Activated CD4-positive, alpha-beta T cell treated with anti-CD3 and anti-CD28 coated beads, Interleukin-2, amount 10 ng/mL, durations not matched to agents 7 days and 5 days (primary cell): ENCODE measurements at regions not wholly inside any gene's neighbourhood (a gene's known extent, or its start where the extent isn't known, plus 50 kb on each side); places are given as distances from the start of the nearest gene placed in this dataset.
A peak's percentile ranks its signal among the peaks of the same experiment; 100 is the strongest.
"Not testable (repeated sequence)": the region's sequence is repeated elsewhere in the genome, so short reads cannot be mapped to it uniquely, and the experiment has no call there.

Experiments
- CTCF ChIA-PET: fragments of 350-600 bp; sonication (Branson Sonifier 250); formaldehyde crosslinking; loops from one replicate; lab custom pipeline; 2021; ENCODE audit warnings: antibody characterized with exemption; lab: Charles Lee
- POLR2A ChIA-PET: fragments of 350-600 bp; sonication (Branson Sonifier 250); formaldehyde crosslinking; loops from one replicate; lab custom pipeline; 2021; ENCODE audit warnings: antibody characterized with exemption; lab: Charles Lee
- DNase-seq: peaks from one replicate; pipeline ENCODE4 v3.0.0-alpha.2; 2020
- H3K27ac Mint-ChIP-seq: one replicate; pipeline ENCODE4 v1.8.0; 2021; ENCODE audit warnings: mild to moderate bottlenecking, moderate library complexity, mixed read lengths
- H3K27me3 Mint-ChIP-seq: one replicate; pipeline ENCODE4 v1.8.0; 2021; ENCODE audit warnings: mixed read lengths
- H3K36me3 Mint-ChIP-seq: one replicate; pipeline ENCODE4 v1.8.0; 2021; ENCODE audit warnings: low read depth, mixed read lengths
- H3K4me1 Mint-ChIP-seq: one replicate; pipeline ENCODE4 v1.8.0; 2021; ENCODE audit warnings: mixed read lengths
- H3K4me3 Mint-ChIP-seq: one replicate; pipeline ENCODE4 v1.8.0; 2021; ENCODE audit warnings: mild to moderate bottlenecking, moderate library complexity, mixed read lengths
- H3K9me3 Mint-ChIP-seq: one replicate; pipeline ENCODE4 v1.8.0; 2021; ENCODE audit warnings: mixed read lengths

GRCh38 chr5:21467544-21467943, 1385.6 kb downstream of the CDH12 start:
- CTCF ChIA-PET, H3K9me3 Mint-ChIP-seq, H3K36me3 Mint-ChIP-seq, H3K4me3 Mint-ChIP-seq, H3K4me1 Mint-ChIP-seq, DNase-seq, H3K27ac Mint-ChIP-seq, POLR2A ChIA-PET, H3K27me3 Mint-ChIP-seq: not testable (repeated sequence)

DNA sequence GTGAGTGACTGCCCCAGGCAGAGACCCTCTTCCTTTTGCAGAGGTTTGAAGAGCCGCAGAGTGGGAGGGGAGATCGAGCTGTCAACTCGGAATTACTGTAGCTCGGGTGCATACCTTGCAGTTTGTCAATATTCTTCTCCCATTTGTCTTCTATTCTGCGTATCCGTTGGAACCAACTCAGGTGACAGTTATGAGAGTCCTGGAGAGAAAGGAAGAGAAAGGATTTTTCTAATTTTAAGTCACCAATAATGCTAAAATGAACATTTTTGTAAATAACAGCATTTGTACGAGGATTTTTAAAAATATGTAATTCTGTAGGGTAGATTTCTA, 1393.4 kb downstream of the CDH12 start:
- H3K4me3 Mint-ChIP-seq, result peak overlapping the region; percentile 90
- peak overlapping the region; percentile 89 for H3K27ac Mint-ChIP-seq
- H3K36me3 Mint-ChIP-seq, DNase-seq, POLR2A ChIA-PET, H3K9me3 Mint-ChIP-seq, H3K4me1 Mint-ChIP-seq, H3K27me3 Mint-ChIP-seq: not testable (repeated sequence)
- CTCF ChIA-PET, result interaction anchor here (1.0 to 1.3 kb wide), 2 partner anchors 12 to 354 kb away, joined by 3 to 5 read pairs; no protein-coding TSS in a partner anchor

DNA sequence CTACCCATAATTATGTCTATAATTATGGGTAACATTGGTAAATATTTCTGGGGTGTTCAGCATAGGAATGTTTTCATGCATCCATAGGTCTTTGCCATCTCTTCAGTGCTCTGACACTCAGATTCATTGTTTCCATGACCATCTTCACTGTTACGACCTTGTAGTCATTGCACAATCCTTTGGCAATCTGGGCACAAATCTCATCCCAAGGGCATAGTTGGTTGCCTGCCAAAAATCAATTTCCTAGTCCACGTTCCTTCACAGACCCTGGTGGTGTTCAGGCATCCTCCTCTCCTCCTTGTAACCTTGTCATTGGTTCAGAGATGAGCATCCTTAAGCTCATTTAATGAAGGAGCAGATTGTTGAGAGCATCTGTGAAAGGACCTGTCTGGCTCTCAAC, 1400.7 kb downstream of the CDH12 start:
- H3K36me3 Mint-ChIP-seq, result no peaks in the 10 kb centered on the region
- DNase-seq, result no peak
- peaks cover 5% of the 10 kb centered on the region for H3K27me3 Mint-ChIP-seq
- no peak overlapping the region for H3K27ac Mint-ChIP-seq
- H3K4me3 Mint-ChIP-seq, result no peak overlapping the region
- no peaks in the 10 kb centered on the region for H3K4me1 Mint-ChIP-seq
- no peaks in the 10 kb centered on the region for H3K9me3 Mint-ChIP-seq
- ChIA-PET POLR2A (no interaction called here), CTCF (no interaction called here)

GRCh38 chr5:21432646-21433045, 1420.5 kb downstream of the CDH12 start:
- Mint-ChIP-seq H3K4me1 (no peaks in the 10 kb centered on the region), H3K27me3 (no peaks in the 10 kb centered on the region), H3K36me3 (no peaks in the 10 kb centered on the region), H3K27ac (no peak overlapping the region), H3K4me3 (no peak overlapping the region), H3K9me3 (no peaks in the 10 kb centered on the region)
- POLR2A ChIA-PET, result no interaction called here
- CTCF ChIA-PET, result no interaction called here
- no peak for DNase-seq

DNA sequence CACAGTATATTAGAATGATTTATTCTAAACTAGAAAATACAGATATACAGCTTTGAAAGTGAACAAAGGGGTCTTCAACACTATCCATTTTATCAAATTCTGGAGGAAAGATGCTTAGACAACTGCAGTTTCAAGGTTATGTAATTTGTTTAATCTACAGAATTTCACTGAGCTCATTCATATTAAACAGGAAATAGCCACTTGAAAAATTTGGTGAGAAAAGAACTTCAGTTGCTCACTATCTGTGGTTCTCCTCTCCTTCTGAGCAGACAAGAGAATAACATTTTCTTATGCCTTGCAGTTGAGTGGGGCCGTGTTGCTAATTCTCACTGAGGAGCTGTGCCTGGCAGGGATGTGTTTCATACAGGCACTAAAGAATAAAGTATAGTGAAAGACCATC, 1428.2 kb downstream of the CDH12 start:
- ChIA-PET CTCF (no interaction called here), POLR2A (no interaction called here)
- H3K27ac Mint-ChIP-seq, result no peak overlapping the region
- no peaks in the 10 kb centered on the region for H3K36me3 Mint-ChIP-seq
- H3K9me3 Mint-ChIP-seq, result no peaks in the 10 kb centered on the region
- H3K4me3 Mint-ChIP-seq, result no peak overlapping the region
- H3K27me3 Mint-ChIP-seq, result no peaks in the 10 kb centered on the region
- H3K4me1 Mint-ChIP-seq, result no peaks in the 10 kb centered on the region
- no peak for DNase-seq

- Mint-ChIP-seq H3K27ac (no peak overlapping the region), H3K36me3 (no peaks in the 10 kb centered on the region), H3K27me3 (no peaks in the 10 kb centered on the region), H3K9me3 (no peaks in the 10 kb centered on the region), H3K4me3 (no peak overlapping the region), H3K4me1 (no peaks in the 10 kb centered on the region)
- ChIA-PET POLR2A (no interaction called here), CTCF (no interaction called here)
- DNase-seq, result no peak
Observed at GRCh38 chr5:21419383-21419782, 1431.4 kb upstream of the CDH18 start.

- H3K9me3 Mint-ChIP-seq, H3K4me3 Mint-ChIP-seq, H3K4me1 Mint-ChIP-seq, H3K36me3 Mint-ChIP-seq, H3K27me3 Mint-ChIP-seq, POLR2A ChIA-PET, H3K27ac Mint-ChIP-seq, DNase-seq, CTCF ChIA-PET: not testable (repeated sequence)
Observed at GRCh38 chr5:21402089-21402488, 1414.1 kb upstream of the CDH18 start.

GRCh38 chr5:21398511-21398910, 1410.5 kb upstream of the CDH18 start:
- H3K4me3 Mint-ChIP-seq, result no peak overlapping the region
- no peaks in the 10 kb centered on the region for H3K9me3 Mint-ChIP-seq
- H3K36me3 Mint-ChIP-seq, result no peaks in the 10 kb centered on the region

GRCh38 chr5:21397693-21398092, 1409.7 kb upstream of the CDH18 start:
- Mint-ChIP-seq H3K27me3 (no peaks in the 10 kb centered on the region), H3K4me3 (no peak overlapping the region), H3K9me3 (no peaks in the 10 kb centered on the region), H3K4me1 (no peaks in the 10 kb centered on the region), H3K27ac (no peak overlapping the region), H3K36me3 (no peaks in the 10 kb centered on the region)
- DNase-seq, result no peak
- CTCF ChIA-PET, result no interaction called here
- POLR2A ChIA-PET, result no interaction called here

More at GRCh38 chr5:21398511-21398910, 1410.5 kb upstream of the CDH18 start:
- DNase-seq, result no peak
- Mint-ChIP-seq H3K4me1 (no peaks in the 10 kb centered on the region), H3K27me3 (no peaks in the 10 kb centered on the region), H3K27ac (no peak overlapping the region)
- ChIA-PET CTCF (no interaction called here), POLR2A (no interaction called here)

- H3K27me3 Mint-ChIP-seq, result no peaks in the 10 kb centered on the region
- DNase-seq, result no peak
- no peak overlapping the region for H3K27ac Mint-ChIP-seq
- no peaks in the 10 kb centered on the region for H3K36me3 Mint-ChIP-seq
- H3K4me1 Mint-ChIP-seq, result no peaks in the 10 kb centered on the region
- H3K9me3 Mint-ChIP-seq, result no peaks in the 10 kb centered on the region
- ChIA-PET CTCF (no interaction called here), POLR2A (no interaction called here)
- H3K4me3 Mint-ChIP-seq, result no peak overlapping the region
Observed at GRCh38 chr5:21391506-21391905, 1403.5 kb upstream of the CDH18 start.

GRCh38 chr5:21360754-21361153, 1372.8 kb upstream of the CDH18 start:
- H3K9me3 Mint-ChIP-seq, DNase-seq, H3K4me1 Mint-ChIP-seq, H3K36me3 Mint-ChIP-seq, H3K27me3 Mint-ChIP-seq, H3K27ac Mint-ChIP-seq, POLR2A ChIA-PET, H3K4me3 Mint-ChIP-seq, CTCF ChIA-PET: not testable (repeated sequence)

DNA sequence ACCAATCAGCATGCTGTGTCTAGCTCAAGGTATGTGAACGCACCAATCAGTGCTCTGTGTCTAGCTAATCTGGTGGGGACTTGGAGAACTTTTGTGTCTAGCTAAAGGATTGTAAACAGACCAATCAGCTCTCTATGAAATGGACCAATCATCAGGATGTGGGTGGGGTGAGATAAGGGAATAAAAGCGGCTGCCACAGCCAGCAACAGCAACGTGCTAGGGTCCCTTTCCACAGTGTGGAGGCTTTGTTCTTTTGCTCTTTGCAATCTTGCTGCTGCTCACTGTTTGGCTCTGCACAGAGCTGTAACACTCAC, 1353.9 kb upstream of the CDH18 start:
- H3K27me3 Mint-ChIP-seq, H3K4me1 Mint-ChIP-seq, POLR2A ChIA-PET, H3K27ac Mint-ChIP-seq, H3K36me3 Mint-ChIP-seq, CTCF ChIA-PET, H3K9me3 Mint-ChIP-seq: not testable (repeated sequence)
- peak overlapping the region; percentile 29 for H3K4me3 Mint-ChIP-seq
- peak; percentile 5 for DNase-seq

- H3K27ac Mint-ChIP-seq, H3K4me3 Mint-ChIP-seq, H3K4me1 Mint-ChIP-seq, H3K27me3 Mint-ChIP-seq, CTCF ChIA-PET, H3K9me3 Mint-ChIP-seq, POLR2A ChIA-PET, DNase-seq, H3K36me3 Mint-ChIP-seq: not testable (repeated sequence)
Observed at GRCh38 chr5:21341203-21341947, 1353.4 kb upstream of the CDH18 start.

GRCh38 chr5:21340233-21340632, 1352.2 kb upstream of the CDH18 start:
- H3K27me3 Mint-ChIP-seq, H3K9me3 Mint-ChIP-seq, H3K4me3 Mint-ChIP-seq, H3K27ac Mint-ChIP-seq, POLR2A ChIA-PET, CTCF ChIA-PET, H3K36me3 Mint-ChIP-seq, DNase-seq, H3K4me1 Mint-ChIP-seq: not testable (repeated sequence)
